BJ (cell line): ENCODE measurements at regions not wholly inside any gene's neighbourhood (a gene's known extent, or its start where the extent isn't known, plus 50 kb on each side); places are given as distances from the start of the nearest gene placed in this dataset.

Experiments
- CTCF ChIA-PET: fragments of 350-600 bp; formaldehyde crosslinking; extraction: SDS; loops from one replicate; lab custom pipeline; 2021; ENCODE audit warnings: antibody characterized with exemption, inconsistent platforms; lab: Yijun Ruan, JAX
- POLR2A ChIA-PET: fragments of 300-600 bp; sonication (Branson Sonifier 250); formaldehyde crosslinking; extraction: SDS; loops from one replicate; lab custom pipeline; 2021; ENCODE audit warnings: antibody characterized with exemption; lab: Charles Lee
- DNase-seq: peaks from one replicate; pipeline ENCODE4 v3.0.0-alpha.2; 2011; ENCODE audit warnings: low read depth
- H3K27me3 ChIP-seq: 2 replicates; pipeline ENCODE4 v1.6.0; 2011; ENCODE audit warnings: low read length; ENCODE audit not compliant: control insufficient read depth, insufficient read depth
- H3K36me3 ChIP-seq: 2 replicates; pipeline ENCODE4 v1.5.1; 2011; ENCODE audit warnings: low read length; ENCODE audit not compliant: control insufficient read depth, insufficient read depth
- H3K4me3 ChIP-seq: 2 replicates; pipeline ENCODE4 v1.5.1; 2011; ENCODE audit warnings: low read depth, mild to moderate bottlenecking, control low read depth, low read length
- TF ChIP-seq, protein P1 (sequence below): IDR thresholded peaks from 2 replicates; pipeline ENCODE4 v1.5.1; 2011; ENCODE audit warnings: low read depth, mild to moderate bottlenecking, control low read depth, inconsistent platforms, low read length, moderate library complexity; ENCODE audit not compliant: insufficient read depth

DNA sequence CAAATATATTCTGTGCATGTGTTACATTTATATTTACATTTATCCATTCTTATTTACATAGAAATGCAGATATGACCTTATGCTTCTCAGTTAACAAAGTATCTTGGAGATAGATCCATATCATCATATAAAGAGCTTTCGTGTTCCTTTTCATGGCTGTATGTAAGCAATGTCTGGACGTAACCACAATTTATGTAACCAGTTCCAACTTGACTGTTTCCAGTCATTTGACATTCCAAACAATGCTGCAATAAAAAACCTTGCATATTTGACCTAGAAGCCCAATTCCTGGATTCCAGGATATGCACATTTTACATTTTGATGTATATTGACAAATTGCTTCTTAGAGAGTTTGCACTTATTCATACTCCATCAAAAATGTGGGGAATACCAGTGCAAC, 113.7 kb upstream of the F13A1 start:
- ChIA-PET CTCF (no interaction called here), POLR2A (no interaction called here)
- Histone ChIP-seq H3K4me3 (no peak overlapping the region), H3K27me3 (no peaks in the 10 kb centered on the region), H3K36me3 (no peaks in the 10 kb centered on the region)
- no peak for DNase-seq
- TF ChIP-seq, protein P1, sequence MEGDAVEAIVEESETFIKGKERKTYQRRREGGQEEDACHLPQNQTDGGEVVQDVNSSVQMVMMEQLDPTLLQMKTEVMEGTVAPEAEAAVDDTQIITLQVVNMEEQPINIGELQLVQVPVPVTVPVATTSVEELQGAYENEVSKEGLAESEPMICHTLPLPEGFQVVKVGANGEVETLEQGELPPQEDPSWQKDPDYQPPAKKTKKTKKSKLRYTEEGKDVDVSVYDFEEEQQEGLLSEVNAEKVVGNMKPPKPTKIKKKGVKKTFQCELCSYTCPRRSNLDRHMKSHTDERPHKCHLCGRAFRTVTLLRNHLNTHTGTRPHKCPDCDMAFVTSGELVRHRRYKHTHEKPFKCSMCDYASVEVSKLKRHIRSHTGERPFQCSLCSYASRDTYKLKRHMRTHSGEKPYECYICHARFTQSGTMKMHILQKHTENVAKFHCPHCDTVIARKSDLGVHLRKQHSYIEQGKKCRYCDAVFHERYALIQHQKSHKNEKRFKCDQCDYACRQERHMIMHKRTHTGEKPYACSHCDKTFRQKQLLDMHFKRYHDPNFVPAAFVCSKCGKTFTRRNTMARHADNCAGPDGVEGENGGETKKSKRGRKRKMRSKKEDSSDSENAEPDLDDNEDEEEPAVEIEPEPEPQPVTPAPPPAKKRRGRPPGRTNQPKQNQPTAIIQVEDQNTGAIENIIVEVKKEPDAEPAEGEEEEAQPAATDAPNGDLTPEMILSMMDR: no peak

DNA sequence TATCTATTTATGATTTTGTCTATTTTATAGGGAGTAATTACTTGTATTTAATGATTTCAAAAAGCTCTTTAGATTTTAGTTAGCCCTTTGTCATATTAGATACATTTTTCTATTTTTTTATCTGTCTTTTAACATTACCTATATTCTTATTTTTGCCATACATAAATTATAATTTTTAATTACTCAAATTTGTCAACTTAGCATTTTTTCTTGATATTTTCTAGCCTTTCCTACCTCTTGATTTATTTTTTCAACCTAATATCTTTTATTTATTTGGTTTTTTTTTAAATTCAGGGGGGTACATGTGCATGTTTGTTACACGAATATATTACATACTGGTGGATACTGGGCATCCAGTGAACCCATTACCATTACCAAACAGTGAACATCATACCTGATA, 114.3 kb upstream of the F13A1 start:
- POLR2A ChIA-PET: no interaction called here
- H3K36me3 ChIP-seq: no peaks in the 10 kb centered on the region
- H3K27me3 ChIP-seq: no peaks in the 10 kb centered on the region
- TF ChIP-seq, protein P1: no peak
- H3K4me3 ChIP-seq: no peak overlapping the region
- CTCF ChIA-PET: no interaction called here
- no peak for DNase-seq

DNA sequence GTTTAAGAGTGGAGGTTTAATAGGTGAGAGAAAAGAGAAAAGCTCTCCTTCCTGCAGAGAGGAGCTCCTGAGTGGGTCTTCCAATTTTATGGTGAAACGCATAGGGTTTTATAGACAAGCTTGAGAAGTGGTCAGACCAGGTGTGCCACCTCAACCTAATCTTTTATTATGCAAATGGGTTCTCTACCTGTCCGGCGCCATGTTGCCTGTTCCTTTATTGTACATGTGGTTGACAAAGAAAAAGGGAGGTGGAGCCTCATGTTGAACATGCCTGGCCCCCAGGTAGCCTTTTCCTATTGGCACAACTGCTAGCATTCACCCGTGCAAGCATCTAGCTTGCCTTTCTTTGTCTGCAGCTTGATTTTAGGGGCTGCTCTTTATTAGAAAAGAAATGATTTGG, 115.9 kb upstream of the F13A1 start:
- POLR2A ChIA-PET: no interaction called here

DNA sequence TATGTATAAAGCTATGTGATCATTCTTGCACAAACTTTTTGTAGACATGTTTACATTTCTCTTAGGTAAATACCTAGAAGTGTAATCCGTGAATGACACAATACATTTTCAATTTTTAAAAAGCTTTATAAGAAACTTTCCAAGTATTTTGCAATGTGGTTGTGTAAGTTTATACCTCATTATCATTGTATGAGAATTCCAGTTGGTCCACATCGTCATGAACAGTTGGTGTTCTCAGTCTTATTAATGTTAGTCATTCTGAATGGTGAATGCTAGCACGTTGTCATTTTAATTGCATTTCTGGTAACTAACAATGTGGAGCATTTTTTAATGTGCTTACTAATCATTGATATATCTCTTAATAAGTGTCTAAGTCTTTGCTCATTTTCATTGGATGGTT, 116.5 kb upstream of the F13A1 start:
- no peak overlapping the region for H3K4me3 ChIP-seq
- TF ChIP-seq, protein P1: no peak
- ChIA-PET POLR2A (no interaction called here), CTCF (no interaction called here)
- H3K36me3 ChIP-seq: no peaks in the 10 kb centered on the region
- no peak for DNase-seq
- no peaks in the 10 kb centered on the region for H3K27me3 ChIP-seq

More for the DNA sequence above, 115.9 kb upstream of the F13A1 start:
- Histone ChIP-seq H3K4me3 (no peak overlapping the region), H3K36me3 (no peaks in the 10 kb centered on the region), H3K27me3 (no peaks in the 10 kb centered on the region)
- TF ChIP-seq, protein P1: no peak
- CTCF ChIA-PET: no interaction called here
- no peak for DNase-seq

DNA sequence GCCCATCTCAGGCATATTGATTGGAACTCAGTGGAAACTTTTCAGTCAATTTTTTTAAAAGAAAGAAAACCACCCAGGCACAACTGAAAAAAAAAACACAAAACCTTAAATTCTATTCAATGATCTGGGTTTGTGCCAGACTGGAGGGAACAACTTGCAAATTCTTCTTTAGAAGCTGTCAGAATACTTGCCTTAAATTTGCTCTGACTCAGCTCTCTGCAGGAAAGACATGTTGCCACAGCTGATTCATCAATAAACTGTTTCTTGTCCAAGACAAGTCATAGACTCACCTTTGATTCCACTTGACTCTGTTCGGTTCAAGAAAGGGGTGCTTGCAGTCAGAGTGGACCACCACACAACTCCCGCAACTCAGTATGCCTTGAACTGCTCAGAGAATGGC, 117.8 kb upstream of the F13A1 start:
- H3K27me3 ChIP-seq: no peaks in the 10 kb centered on the region
- H3K4me3 ChIP-seq: no peak overlapping the region
- ChIA-PET POLR2A (no interaction called here), CTCF (no interaction called here)
- H3K36me3 ChIP-seq: no peaks in the 10 kb centered on the region
- DNase-seq: no peak
- TF ChIP-seq, protein P1: no peak
